ENCODE measurements at regions not wholly inside any gene's neighbourhood (a gene's known extent, or its start where the extent isn't known, plus 50 kb on each side); places are given as distances from the start of the nearest gene placed in this dataset.

DNA sequence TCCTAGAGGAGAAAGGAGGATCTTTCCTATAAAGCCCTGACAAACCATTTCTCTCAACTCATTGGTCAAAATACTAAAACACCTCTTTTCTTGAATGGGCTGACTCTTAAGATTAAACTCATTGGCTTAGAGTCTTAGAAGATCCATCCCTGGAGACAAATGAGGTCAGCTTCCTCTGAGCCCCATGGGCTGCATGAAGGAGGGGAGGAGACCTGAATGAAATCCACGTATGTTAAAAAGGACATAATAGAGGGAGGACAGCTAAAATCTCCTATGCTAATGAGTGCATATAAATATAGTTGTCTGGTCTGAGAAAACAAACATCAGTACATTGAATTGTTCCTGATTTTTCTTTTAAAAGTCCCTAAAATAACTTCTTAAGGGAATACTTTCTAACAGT lies 255.0 kb downstream of the TBL1XR1 start:
- Mint-ChIP-seq H3K27me3 (peaks cover 6% of the 10 kb centered on the region), H3K9me3 (no peaks in the 10 kb centered on the region), H3K36me3 (no peaks in the 10 kb centered on the region), H3K4me1 (no peaks in the 10 kb centered on the region), H3K27ac (no peak overlapping the region), H3K4me3 (no peak overlapping the region)
- ATAC-seq (ENCODE audit: low read depth) (no peak), DNase-seq (no peak)
- POLR2A ChIA-PET: no interaction called here

- no peak overlapping the region for H3K4me3 Mint-ChIP-seq
- POLR2A ChIA-PET: no interaction called here
- H3K27me3 Mint-ChIP-seq: peaks cover 6% of the 10 kb centered on the region
- no peaks in the 10 kb centered on the region for H3K36me3 Mint-ChIP-seq
- H3K4me1 Mint-ChIP-seq: no peaks in the 10 kb centered on the region
- DNase-seq: no peak
- ATAC-seq (ENCODE audit: low read depth): no peak
- H3K27ac Mint-ChIP-seq: no peak overlapping the region
- no peaks in the 10 kb centered on the region for H3K9me3 Mint-ChIP-seq
Observed at GRCh38 chr3:176941689-176942088, 255.6 kb downstream of the TBL1XR1 start.

DNA sequence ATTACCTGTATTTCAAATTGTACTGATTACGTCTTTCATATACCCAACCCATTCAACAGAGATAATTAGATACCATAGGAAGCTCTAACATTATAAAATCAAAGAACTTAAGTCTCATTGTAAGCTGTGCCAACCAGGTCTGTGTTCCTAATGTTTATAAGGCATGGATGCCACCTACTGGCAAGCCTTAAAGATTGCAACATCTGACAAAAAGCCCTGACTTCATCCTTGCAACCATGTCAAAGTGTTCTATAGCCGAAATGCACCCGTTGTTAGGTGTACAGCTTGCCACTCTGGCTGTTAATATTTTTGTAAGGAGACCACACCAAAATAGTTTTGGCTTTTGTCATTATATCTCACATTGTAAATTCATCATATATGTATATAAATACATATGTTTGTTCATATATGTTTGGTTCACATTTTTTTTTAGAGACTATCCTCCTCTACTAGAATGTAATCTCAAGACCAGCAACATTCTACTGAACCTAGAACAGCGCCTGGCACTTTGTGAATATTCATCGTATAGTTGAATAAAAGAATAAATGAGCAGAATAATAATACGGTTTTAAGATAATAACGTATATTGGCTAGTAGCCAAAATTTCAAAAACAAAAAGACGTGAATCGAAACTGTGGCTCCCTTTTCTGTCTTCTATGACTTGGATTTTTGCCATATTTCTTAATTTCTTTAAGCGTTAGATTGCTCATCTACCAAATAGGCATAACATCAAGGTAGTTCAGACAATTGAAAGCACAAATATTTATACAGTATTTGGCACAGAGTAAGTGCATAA lies 258.1 kb downstream of the TBL1XR1 start:
- no peak overlapping the region for H3K27ac Mint-ChIP-seq
- no peak overlapping the region for H3K4me3 Mint-ChIP-seq
- no peaks in the 10 kb centered on the region for H3K9me3 Mint-ChIP-seq
- H3K27me3 Mint-ChIP-seq: peaks cover 9% of the 10 kb centered on the region
- H3K4me1 Mint-ChIP-seq: no peaks in the 10 kb centered on the region
- ATAC-seq (ENCODE audit: low read depth) (peak; percentile 63), DNase-seq (no peak)
- POLR2A ChIA-PET: no interaction called here
- H3K36me3 Mint-ChIP-seq: no peaks in the 10 kb centered on the region

DNA sequence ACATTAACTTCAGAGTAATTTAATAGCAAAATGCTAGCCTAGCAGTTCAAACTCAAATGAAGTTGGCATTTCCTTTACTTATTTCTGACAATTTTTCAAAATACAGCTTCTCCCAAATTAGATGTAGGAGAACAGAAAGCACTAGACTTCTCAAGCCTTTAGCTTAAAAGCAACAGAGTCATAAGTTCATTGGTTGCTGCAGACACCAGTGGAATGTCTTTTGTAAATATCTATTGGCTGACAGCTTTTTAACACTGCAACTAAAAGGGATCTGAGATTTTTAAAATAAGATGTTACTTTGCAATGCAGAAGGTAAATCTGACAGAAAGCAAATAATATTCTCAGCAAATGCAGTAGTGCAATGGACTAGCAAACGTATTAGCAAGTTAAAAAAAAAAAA lies 259.3 kb downstream of the TBL1XR1 start:
- no peak overlapping the region for H3K27ac Mint-ChIP-seq

DNA sequence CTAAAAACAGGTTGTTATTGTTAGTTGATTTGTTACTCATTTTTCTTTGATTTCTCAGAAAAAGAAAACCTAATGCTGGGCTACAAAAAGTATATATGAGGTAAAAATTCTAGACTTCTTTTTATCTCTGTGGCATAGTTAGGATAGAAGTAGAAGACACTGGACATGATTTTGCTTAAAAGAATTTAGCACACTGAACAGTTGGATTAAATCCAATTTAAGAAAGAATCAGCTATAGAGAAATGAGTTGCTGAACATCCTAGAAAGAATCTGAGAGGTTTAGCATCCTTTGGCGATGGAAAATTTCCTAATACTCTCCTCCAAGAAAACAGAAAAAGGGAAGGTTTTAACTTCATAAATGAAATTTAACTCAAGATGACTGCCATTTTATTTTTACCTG lies 259.7 kb downstream of the TBL1XR1 start:
- POLR2A ChIA-PET: no interaction called here
- Mint-ChIP-seq H3K9me3 (no peaks in the 10 kb centered on the region), H3K27ac (no peak overlapping the region), H3K4me1 (no peaks in the 10 kb centered on the region), H3K27me3 (peaks cover 3% of the 10 kb centered on the region), H3K36me3 (no peaks in the 10 kb centered on the region), H3K4me3 (no peak overlapping the region)
- no peak for ATAC-seq (ENCODE audit: low read depth)
- no peak for DNase-seq

More for the DNA sequence above, 259.3 kb downstream of the TBL1XR1 start:
- no peak for DNase-seq
- peaks cover 3% of the 10 kb centered on the region for H3K27me3 Mint-ChIP-seq
- no peak overlapping the region for H3K4me3 Mint-ChIP-seq
- no peaks in the 10 kb centered on the region for H3K9me3 Mint-ChIP-seq
- POLR2A ChIA-PET: no interaction called here
- H3K4me1 Mint-ChIP-seq: no peaks in the 10 kb centered on the region
- no peaks in the 10 kb centered on the region for H3K36me3 Mint-ChIP-seq
- no peak for ATAC-seq (ENCODE audit: low read depth)

DNA sequence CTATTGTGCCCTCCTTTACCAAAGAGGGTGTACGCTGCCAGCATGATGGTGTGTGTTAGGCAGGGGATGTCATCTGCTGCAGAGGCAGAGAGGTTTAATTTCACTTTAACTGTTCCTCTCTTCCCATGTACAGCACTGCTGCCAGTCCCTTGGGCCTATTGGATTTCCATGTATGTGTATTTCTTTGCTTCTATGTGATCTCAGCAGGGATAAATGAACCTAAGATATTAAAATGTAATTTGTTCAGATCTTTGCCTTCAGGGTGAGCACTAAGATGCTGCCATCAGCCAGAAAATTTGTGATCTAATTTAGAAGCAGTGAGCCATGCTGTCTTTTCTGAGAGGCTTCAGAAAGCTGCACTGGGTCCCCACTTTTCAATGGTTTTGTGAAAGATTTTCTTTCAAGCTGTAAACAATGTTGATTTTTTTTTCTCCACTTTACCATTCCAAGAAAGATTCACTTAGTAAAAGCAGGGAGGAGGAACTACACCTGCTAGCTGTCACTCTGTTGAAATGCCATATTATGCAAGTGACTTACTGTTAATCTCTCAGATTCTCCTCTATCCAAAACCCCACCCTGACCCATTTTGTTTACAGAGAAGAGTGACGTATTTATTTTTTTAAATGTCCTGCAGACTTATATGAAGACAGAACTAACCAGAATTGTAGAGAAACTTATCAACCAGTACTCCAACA lies 261.9 kb downstream of the TBL1XR1 start:
- no peaks in the 10 kb centered on the region for H3K4me1 Mint-ChIP-seq
- POLR2A ChIA-PET: no interaction called here
- no peaks in the 10 kb centered on the region for H3K9me3 Mint-ChIP-seq
- H3K27ac Mint-ChIP-seq: no peak overlapping the region
- no peaks in the 10 kb centered on the region for H3K36me3 Mint-ChIP-seq
- DNase-seq (no peak), ATAC-seq (ENCODE audit: low read depth) (no peak)
- peaks cover 3% of the 10 kb centered on the region for H3K27me3 Mint-ChIP-seq
- no peak overlapping the region for H3K4me3 Mint-ChIP-seq

GRCh38 chr3:176934698-176935097 lies 262.6 kb downstream of the TBL1XR1 start:
- no peaks in the 10 kb centered on the region for H3K9me3 Mint-ChIP-seq
- ATAC-seq (ENCODE audit: low read depth) (no peak), DNase-seq (no peak)
- H3K27ac Mint-ChIP-seq: no peak overlapping the region
- H3K27me3 Mint-ChIP-seq: peaks cover 3% of the 10 kb centered on the region
- no peaks in the 10 kb centered on the region for H3K36me3 Mint-ChIP-seq
- H3K4me3 Mint-ChIP-seq: no peak overlapping the region
- H3K4me1 Mint-ChIP-seq: no peaks in the 10 kb centered on the region
- POLR2A ChIA-PET: no interaction called here

GRCh38 chr3:176933704-176934103 lies 263.6 kb downstream of the TBL1XR1 start:
- H3K36me3 Mint-ChIP-seq: no peaks in the 10 kb centered on the region
- peaks cover 7% of the 10 kb centered on the region for H3K27me3 Mint-ChIP-seq
- H3K4me1 Mint-ChIP-seq: no peaks in the 10 kb centered on the region
- DNase-seq: no peak
- POLR2A ChIA-PET: no interaction called here
- no peak overlapping the region for H3K27ac Mint-ChIP-seq
- no peaks in the 10 kb centered on the region for H3K9me3 Mint-ChIP-seq
- ATAC-seq (ENCODE audit: low read depth): no peak
- H3K4me3 Mint-ChIP-seq: no peak overlapping the region

DNA sequence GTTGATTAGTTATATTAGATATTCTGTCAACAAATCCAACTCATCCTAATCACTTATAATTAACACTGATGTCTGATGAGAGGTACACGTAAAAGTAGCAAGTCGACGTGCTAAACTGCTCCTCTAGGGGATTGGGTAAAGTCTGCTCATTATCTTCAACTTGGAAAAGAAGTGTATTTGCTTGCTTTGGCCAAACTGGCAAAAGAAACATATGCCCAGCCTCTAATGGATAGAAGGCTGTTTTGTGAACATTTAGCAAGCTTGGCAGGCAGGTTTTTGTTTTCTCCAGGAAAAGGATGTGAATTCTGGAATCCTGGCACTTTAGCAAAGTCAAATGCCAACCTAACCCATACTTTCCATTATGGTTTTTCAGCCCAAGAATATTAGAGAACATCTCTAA lies 264.8 kb downstream of the TBL1XR1 start:
- POLR2A ChIA-PET: no interaction called here
- ATAC-seq (ENCODE audit: low read depth): no peak
- Mint-ChIP-seq H3K27ac (no peak overlapping the region), H3K4me3 (no peak overlapping the region), H3K36me3 (no peaks in the 10 kb centered on the region), H3K9me3 (no peaks in the 10 kb centered on the region), H3K27me3 (peaks cover 10% of the 10 kb centered on the region), H3K4me1 (no peaks in the 10 kb centered on the region)
- DNase-seq: no peak

GRCh38 chr3:176931991-176932390 lies 265.3 kb downstream of the TBL1XR1 start:
- Mint-ChIP-seq H3K4me3 (no peak overlapping the region), H3K4me1 (no peaks in the 10 kb centered on the region), H3K27me3 (peaks cover 13% of the 10 kb centered on the region), H3K27ac (no peak overlapping the region), H3K36me3 (no peaks in the 10 kb centered on the region), H3K9me3 (no peaks in the 10 kb centered on the region)
- POLR2A ChIA-PET: no interaction called here
- DNase-seq (no peak), ATAC-seq (ENCODE audit: low read depth) (no peak)

DNA sequence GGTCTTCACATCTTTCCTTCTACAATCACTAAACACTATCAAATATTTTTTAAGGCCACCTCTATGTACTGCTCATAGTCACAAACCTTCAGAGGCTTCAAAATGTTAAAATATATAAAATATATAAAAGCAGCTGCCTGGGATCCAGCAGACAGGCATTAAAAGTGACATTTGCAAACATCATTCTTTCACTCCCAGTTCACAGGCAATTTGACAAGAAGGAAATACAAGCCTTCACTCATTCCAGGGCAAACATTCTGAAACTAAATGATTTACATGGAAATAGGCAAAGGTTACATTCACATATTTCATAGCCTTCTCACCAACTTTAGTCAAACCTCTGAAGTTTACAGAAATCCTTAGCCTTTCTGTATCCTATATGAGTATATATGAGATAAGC lies 266.3 kb downstream of the TBL1XR1 start:
- H3K36me3 Mint-ChIP-seq: no peaks in the 10 kb centered on the region
- DNase-seq: no peak
- peaks cover 4% of the 10 kb centered on the region for H3K4me1 Mint-ChIP-seq
- H3K9me3 Mint-ChIP-seq: no peaks in the 10 kb centered on the region
- H3K27ac Mint-ChIP-seq: no peak overlapping the region
- H3K4me3 Mint-ChIP-seq: no peak overlapping the region
- H3K27me3 Mint-ChIP-seq: peaks cover 13% of the 10 kb centered on the region
- ATAC-seq (ENCODE audit: low read depth): no peak
- POLR2A ChIA-PET: no interaction called here

- Mint-ChIP-seq H3K9me3 (no peaks in the 10 kb centered on the region), H3K4me3 (no peak overlapping the region), H3K36me3 (no peaks in the 10 kb centered on the region), H3K4me1 (peaks cover 4% of the 10 kb centered on the region), H3K27me3 (peaks cover 11% of the 10 kb centered on the region), H3K27ac (no peak overlapping the region)
- ATAC-seq (ENCODE audit: low read depth) (no peak), DNase-seq (no peak)
- POLR2A ChIA-PET: no interaction called here
Observed at GRCh38 chr3:176928582-176928931, 268.7 kb downstream of the TBL1XR1 start.

DNA sequence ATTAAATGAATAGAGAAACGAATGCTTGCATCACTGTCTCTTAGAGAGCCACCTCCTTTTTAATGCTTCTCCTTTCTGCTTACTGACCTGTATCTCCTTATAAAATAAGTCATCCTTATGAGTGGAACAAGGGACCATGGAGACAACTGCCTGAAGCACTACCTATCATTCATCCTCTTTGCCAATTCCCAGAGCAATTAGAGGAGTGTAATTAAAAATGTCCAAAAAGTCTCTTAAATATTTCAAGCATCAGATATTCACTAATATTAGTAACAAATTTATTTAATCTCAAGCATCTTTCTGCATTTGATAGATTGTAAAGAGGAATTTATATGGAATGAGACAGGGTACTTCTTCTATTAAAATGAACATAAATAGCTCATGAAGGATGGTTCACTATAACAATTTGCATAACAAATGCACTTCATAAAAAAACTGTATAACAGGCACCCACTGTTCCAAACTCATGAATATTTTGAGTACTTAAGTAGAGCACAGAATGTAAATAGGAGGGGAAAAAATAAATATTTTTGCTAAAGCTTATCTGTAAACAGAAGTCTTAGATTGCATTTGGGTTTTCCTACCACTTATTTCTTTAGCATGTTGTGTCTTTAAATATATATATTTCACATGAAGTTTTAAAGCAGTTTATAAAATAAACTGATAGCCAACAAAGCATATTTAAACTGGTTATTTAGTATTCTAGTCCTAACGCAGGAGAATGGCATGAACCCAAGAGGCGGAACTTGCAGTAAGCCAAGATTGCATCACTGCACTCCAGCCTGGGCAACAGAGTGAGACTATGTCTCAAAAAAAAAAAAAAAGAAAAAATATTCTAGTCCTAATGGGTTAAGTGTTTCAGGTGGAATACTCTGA lies 269.3 kb downstream of the TBL1XR1 start:
- peaks cover 4% of the 10 kb centered on the region for H3K4me1 Mint-ChIP-seq
- no peaks in the 10 kb centered on the region for H3K9me3 Mint-ChIP-seq
- H3K4me3 Mint-ChIP-seq: no peak overlapping the region
- H3K36me3 Mint-ChIP-seq: no peaks in the 10 kb centered on the region
- H3K27me3 Mint-ChIP-seq: peaks cover 11% of the 10 kb centered on the region
- DNase-seq: no peak
- POLR2A ChIA-PET: no interaction called here
- H3K27ac Mint-ChIP-seq: no peak overlapping the region
- ATAC-seq (ENCODE audit: low read depth): no peak

DNA sequence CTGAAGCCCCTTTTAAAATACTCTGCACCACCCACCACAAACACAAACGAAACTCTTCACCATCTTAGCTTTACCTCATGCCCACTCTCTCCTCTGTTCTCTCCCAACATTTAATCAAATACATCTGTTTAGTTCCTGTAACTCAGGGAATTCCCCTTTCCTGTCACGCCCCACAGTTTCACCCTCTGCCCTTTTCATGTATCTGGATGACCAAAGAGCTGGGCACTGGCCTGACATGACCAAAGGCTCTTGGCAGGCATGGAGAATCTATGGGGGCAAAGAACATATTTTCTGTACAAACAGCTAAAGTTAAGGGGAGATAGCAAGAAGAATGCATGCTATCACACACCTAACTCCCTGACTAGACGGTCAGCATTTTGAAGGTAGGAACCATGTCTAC lies 270.0 kb downstream of the TBL1XR1 start:
- POLR2A ChIA-PET: no interaction called here
- no peak overlapping the region for H3K27ac Mint-ChIP-seq
- no peaks in the 10 kb centered on the region for H3K9me3 Mint-ChIP-seq
- peaks cover 4% of the 10 kb centered on the region for H3K4me1 Mint-ChIP-seq
- ATAC-seq (ENCODE audit: low read depth): no peak
- peaks cover 11% of the 10 kb centered on the region for H3K27me3 Mint-ChIP-seq
- H3K36me3 Mint-ChIP-seq: no peaks in the 10 kb centered on the region
- DNase-seq: no peak
- no peak overlapping the region for H3K4me3 Mint-ChIP-seq
